SU-DHL-6 (cell line): ENCODE measurements at regions not wholly inside any gene's neighbourhood (a gene's known extent, or its start where the extent isn't known, plus 50 kb on each side); places are given as distances from the start of the nearest gene placed in this dataset.

Experiments used
- H2AFZ ChIP-seq: fragments of 200-600 bp; sonication (generic); 2 replicates; pipeline ENCODE4 v1.6.1; 2014; ENCODE audit warnings: low read depth, mild to moderate bottlenecking, moderate library complexity, mixed read lengths, antibody characterized with exemption, low read length; ENCODE audit not compliant: severe bottlenecking
- H3F3A ChIP-seq: fragments of 200-600 bp; shearing (Covaris generic); 2 replicates; pipeline ENCODE4 v1.6.0; 2016; ENCODE audit warnings: antibody characterized with exemption, mild to moderate bottlenecking; ENCODE audit not compliant: insufficient read depth
- H3K27ac ChIP-seq: fragments of 200-600 bp; sonication (generic); 2 replicates; pipeline ENCODE4 v1.5.1; 2016; ENCODE audit warnings: low read depth, mild to moderate bottlenecking, low read length, moderate library complexity, mixed read lengths
- H3K27me3 ChIP-seq: fragments of 200-600 bp; sonication (generic), shearing (Covaris generic); 2 replicates; pipeline ENCODE4 v1.6.0; 2014; ENCODE audit warnings: mild to moderate bottlenecking, low read length
- H3K36me3 ChIP-seq: fragments of 200-600 bp; sonication (generic); 2 replicates; pipeline ENCODE4 v1.6.1; 2014; ENCODE audit warnings: mild to moderate bottlenecking, low read length, mixed read lengths
- H3K4me2 ChIP-seq: fragments of 300-600, 200-600 bp; shearing (Covaris generic), sonication (generic); 2 replicates; pipeline ENCODE4 v1.6.0; 2014; ENCODE audit warnings: low read length, low read depth, mild to moderate bottlenecking; ENCODE audit not compliant: poor library complexity, severe bottlenecking
- H3K4me3 ChIP-seq: fragments of 200-600 bp; sonication (generic); 2 replicates; pipeline ENCODE4 v1.5.1; 2014; ENCODE audit warnings: antibody characterized with exemption, low read length, mild to moderate bottlenecking, mixed read lengths; ENCODE audit not compliant: insufficient read depth, poor library complexity, severe bottlenecking
- H3K79me2 ChIP-seq: fragments of 200-600 bp; sonication (generic); 2 replicates; pipeline ENCODE4 v1.6.1; 2014; ENCODE audit warnings: mild to moderate bottlenecking, low read length, moderate library complexity; ENCODE audit not compliant: insufficient read depth
- H3K9ac ChIP-seq: fragments of 200-600 bp; sonication (generic); 2 replicates; pipeline ENCODE4 v1.7.0; 2014; ENCODE audit warnings: mild to moderate bottlenecking, low read length
- H3K9me2 ChIP-seq: fragments of 200-600 bp; sonication (generic); replicated peaks from 2 replicates; pipeline ENCODE4 v1.6.1; 2014; ENCODE audit warnings: low read length; ENCODE audit not compliant: insufficient read depth
- H3K9me3 ChIP-seq: fragments of 200-600 bp; sonication (generic); 2 replicates; pipeline ENCODE4 v1.6.1; 2014; ENCODE audit warnings: low read length, mixed read lengths; ENCODE audit not compliant: insufficient read depth
- H4K20me1 ChIP-seq: fragments of 200-600 bp; sonication (generic); 2 replicates; pipeline ENCODE4 v1.6.1; 2014; ENCODE audit warnings: low read depth, mild to moderate bottlenecking, antibody characterized with exemption, low read length, moderate library complexity, mixed read lengths
- CTCF ChIP-seq: fragments of 200-600 bp; sonication (generic); IDR thresholded peaks from one replicate; pipeline ENCODE4 v1.5.1; 2017; ENCODE audit warnings: antibody characterized with exemption, mild to moderate bottlenecking, low read length, moderate library complexity; ENCODE audit not compliant: insufficient read depth, poor library complexity, severe bottlenecking
- EZH2phosphoT487 ChIP-seq: fragments of 200-600 bp; sonication (generic), shearing (Covaris generic); conservative IDR thresholded peaks from 2 replicates; pipeline ENCODE4 v1.6.1; 2018; ENCODE audit warnings: mild to moderate bottlenecking, antibody characterized with exemption, low read length, moderate library complexity, mixed read lengths

GRCh38 chr15:95043933-95044313, 812.6 kb downstream of the MCTP2 start:
- H3K27me3 ChIP-seq = no peaks in the 10 kb centered on the region
- H4K20me1 ChIP-seq = no peaks in the 10 kb centered on the region
- no peaks in the 10 kb centered on the region for H3K9me2 ChIP-seq
- no peak overlapping the region for H2AFZ ChIP-seq
- no peaks in the 10 kb centered on the region for H3K79me2 ChIP-seq
- TF ChIP-seq EZH2phosphoT487 (no peak), CTCF (no peak)
- no peak overlapping the region for H3K9ac ChIP-seq
- no peaks in the 10 kb centered on the region for H3K9me3 ChIP-seq
- H3K4me3 ChIP-seq = no peak overlapping the region
- H3K36me3 ChIP-seq = no peaks in the 10 kb centered on the region
- H3K4me2 ChIP-seq = no peak overlapping the region
- no peaks in the 10 kb centered on the region for H3F3A ChIP-seq
- H3K27ac ChIP-seq = no peak overlapping the region

- Histone ChIP-seq H3K9ac (no peak overlapping the region), H3K27ac (no peak overlapping the region), H3F3A (no peaks in the 10 kb centered on the region), H2AFZ (no peak overlapping the region), H3K27me3 (no peaks in the 10 kb centered on the region), H3K4me3 (no peak overlapping the region), H3K9me2 (no peaks in the 10 kb centered on the region), H3K4me2 (no peak overlapping the region), H4K20me1 (no peaks in the 10 kb centered on the region), H3K36me3 (no peaks in the 10 kb centered on the region), H3K9me3 (no peaks in the 10 kb centered on the region), H3K79me2 (no peaks in the 10 kb centered on the region)
- TF ChIP-seq EZH2phosphoT487 = no peak
- no peak for TF ChIP-seq CTCF
Measured at GRCh38 chr15:95044745-95045417, 813.5 kb downstream of the MCTP2 start.

- H4K20me1 ChIP-seq = no peaks in the 10 kb centered on the region
- no peak overlapping the region for H3K4me3 ChIP-seq
- no peak overlapping the region for H3K4me2 ChIP-seq
- H3K27me3 ChIP-seq = no peaks in the 10 kb centered on the region
- no peak overlapping the region for H2AFZ ChIP-seq
- H3K9me3 ChIP-seq = no peaks in the 10 kb centered on the region
- no peaks in the 10 kb centered on the region for H3K79me2 ChIP-seq
- no peaks in the 10 kb centered on the region for H3K36me3 ChIP-seq
- no peak overlapping the region for H3K9ac ChIP-seq
- no peak for TF ChIP-seq EZH2phosphoT487
- TF ChIP-seq CTCF = no peak
- no peak overlapping the region for H3K27ac ChIP-seq
- H3K9me2 ChIP-seq = no peaks in the 10 kb centered on the region
- H3F3A ChIP-seq = no peaks in the 10 kb centered on the region
Measured at GRCh38 chr15:95051861-95052260, 820.5 kb downstream of the MCTP2 start.
